ENCODE measurements at regions not wholly inside any gene's neighbourhood (a gene's known extent, or its start where the extent isn't known, plus 50 kb on each side); places are given as distances from the start of the nearest gene placed in this dataset.

DNA sequence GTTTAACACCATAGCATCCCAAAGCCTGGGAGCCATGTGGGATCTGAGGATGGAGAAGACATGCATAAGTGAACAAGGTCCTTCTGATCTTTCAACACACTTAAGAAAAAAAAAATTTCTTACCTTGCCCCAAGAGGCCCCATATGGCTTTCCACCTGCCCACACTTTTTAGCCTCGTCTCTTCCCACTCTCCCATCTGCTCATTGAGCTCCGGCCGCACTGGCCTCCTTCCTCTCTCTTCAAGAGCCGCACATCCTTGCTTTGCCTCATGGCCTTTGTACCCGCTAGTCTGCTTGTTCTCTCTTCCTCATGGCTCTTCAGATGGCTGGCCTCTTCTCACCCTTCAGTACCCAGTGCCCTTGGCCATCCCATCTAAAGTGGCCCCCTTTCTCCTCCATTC is 70.2 kb upstream of the PDE4B start:
- TF ChIP-seq, protein P1, sequence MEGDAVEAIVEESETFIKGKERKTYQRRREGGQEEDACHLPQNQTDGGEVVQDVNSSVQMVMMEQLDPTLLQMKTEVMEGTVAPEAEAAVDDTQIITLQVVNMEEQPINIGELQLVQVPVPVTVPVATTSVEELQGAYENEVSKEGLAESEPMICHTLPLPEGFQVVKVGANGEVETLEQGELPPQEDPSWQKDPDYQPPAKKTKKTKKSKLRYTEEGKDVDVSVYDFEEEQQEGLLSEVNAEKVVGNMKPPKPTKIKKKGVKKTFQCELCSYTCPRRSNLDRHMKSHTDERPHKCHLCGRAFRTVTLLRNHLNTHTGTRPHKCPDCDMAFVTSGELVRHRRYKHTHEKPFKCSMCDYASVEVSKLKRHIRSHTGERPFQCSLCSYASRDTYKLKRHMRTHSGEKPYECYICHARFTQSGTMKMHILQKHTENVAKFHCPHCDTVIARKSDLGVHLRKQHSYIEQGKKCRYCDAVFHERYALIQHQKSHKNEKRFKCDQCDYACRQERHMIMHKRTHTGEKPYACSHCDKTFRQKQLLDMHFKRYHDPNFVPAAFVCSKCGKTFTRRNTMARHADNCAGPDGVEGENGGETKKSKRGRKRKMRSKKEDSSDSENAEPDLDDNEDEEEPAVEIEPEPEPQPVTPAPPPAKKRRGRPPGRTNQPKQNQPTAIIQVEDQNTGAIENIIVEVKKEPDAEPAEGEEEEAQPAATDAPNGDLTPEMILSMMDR (optimal IDR thresholded peaks at IDR 0.05 in 1 of 3, IDR thresholded peaks at IDR 0.05 in 1 of 3, conservative IDR thresholded peaks at IDR 0.05 in 1 of 3; ENCODE audit: extremely low read depth in 1 of 3, insufficient read depth in 2 of 3, low read length in 3 of 3) = no peak
- TF ChIP-seq EZH2 (IDR thresholded peaks at IDR 0.05; ENCODE audit: low read length) = no peak
